BLaER1 (cell line): ENCODE measurements at regions not wholly inside any gene's neighbourhood (a gene's known extent, or its start where the extent isn't known, plus 50 kb on each side); places are given as distances from the start of the nearest gene placed in this dataset.

ENCODE experiments used
- H3K27ac ChIP-seq: shearing (Covaris generic); formaldehyde crosslinking; 2 replicates; pipeline ENCODE4 v1.8.1; 2022
- H3K27me3 ChIP-seq: shearing (Covaris generic); formaldehyde crosslinking; 2 replicates; pipeline ENCODE4 v1.8.1; 2022
- H3K36me3 ChIP-seq: shearing (Covaris generic); formaldehyde crosslinking; 2 replicates; pipeline ENCODE4 v1.8.1; 2022
- H3K4me1 ChIP-seq: shearing (Covaris generic); formaldehyde crosslinking; 2 replicates; pipeline ENCODE4 v1.8.1; 2022
- H3K4me2 ChIP-seq: shearing (Covaris generic); formaldehyde crosslinking; 2 replicates; pipeline ENCODE4 v1.8.1; 2022
- H3K4me3 ChIP-seq: shearing (Covaris generic); formaldehyde crosslinking; 2 replicates; pipeline ENCODE4 v1.8.1; 2022
- H3K9ac ChIP-seq: shearing (Covaris generic); formaldehyde crosslinking; 2 replicates; pipeline ENCODE4 v1.8.1; 2022
- H3K9me3 ChIP-seq: shearing (Covaris generic); formaldehyde crosslinking; 2 replicates; pipeline ENCODE4 v1.8.1; 2022
- H4K20me1 ChIP-seq: shearing (Covaris generic); formaldehyde crosslinking; 2 replicates; pipeline ENCODE4 v1.8.1; 2022
- Cebpa-rat ChIP-seq: shearing (Covaris generic); IDR thresholded peaks from 2 replicates; pipeline ENCODE4 v1.8.1; 2022

GRCh38 chr2:16162491-16163040 lies 222.2 kb downstream of the MYCN start:
- Histone ChIP-seq H3K4me1 (peaks cover 6% of the 10 kb centered on the region; the same call in 1 of the 2 replicates), H3K4me2 (no peak overlapping the region), H3K27ac (no peak overlapping the region), H3K9ac (no peak overlapping the region), H3K4me3 (no peak overlapping the region), H4K20me1 (no peaks in the 10 kb centered on the region), H3K27me3 (no peaks in the 10 kb centered on the region), H3K36me3 (no peaks in the 10 kb centered on the region), H3K9me3 (no peaks in the 10 kb centered on the region)
- TF ChIP-seq Cebpa-rat, result no peak

GRCh38 chr2:16161768-16162490 lies 221.6 kb downstream of the MYCN start:
- H3K27me3 ChIP-seq, result no peaks in the 10 kb centered on the region
- TF ChIP-seq Cebpa-rat, result no peak
- no peaks in the 10 kb centered on the region for H3K36me3 ChIP-seq
- no peak overlapping the region for H3K4me2 ChIP-seq
- no peak overlapping the region for H3K9ac ChIP-seq
- peaks cover 6% of the 10 kb centered on the region; the same call in 1 of the 2 replicates for H3K4me1 ChIP-seq
- no peaks in the 10 kb centered on the region for H4K20me1 ChIP-seq
- no peak overlapping the region for H3K4me3 ChIP-seq
- no peak overlapping the region for H3K27ac ChIP-seq
- no peaks in the 10 kb centered on the region for H3K9me3 ChIP-seq

GRCh38 chr2:16161085-16161565 lies 220.8 kb downstream of the MYCN start:
- H3K27ac ChIP-seq, result no peak overlapping the region
- no peak overlapping the region for H3K9ac ChIP-seq
- no peak overlapping the region for H3K4me2 ChIP-seq
- no peaks in the 10 kb centered on the region for H3K36me3 ChIP-seq
- TF ChIP-seq Cebpa-rat, result no peak
- H3K4me3 ChIP-seq, result no peak overlapping the region
- H3K9me3 ChIP-seq, result no peaks in the 10 kb centered on the region
- H3K4me1 ChIP-seq, result peaks cover 6% of the 10 kb centered on the region; the same call in 1 of the 2 replicates
- no peaks in the 10 kb centered on the region for H3K27me3 ChIP-seq
- no peaks in the 10 kb centered on the region for H4K20me1 ChIP-seq

- Histone ChIP-seq H3K27me3 (no peaks in the 10 kb centered on the region), H3K36me3 (no peaks in the 10 kb centered on the region), H3K4me1 (peaks cover 6% of the 10 kb centered on the region; the same call in 1 of the 2 replicates), H3K9ac (no peak overlapping the region), H3K4me3 (no peak overlapping the region), H3K9me3 (no peaks in the 10 kb centered on the region), H3K4me2 (no peak overlapping the region), H4K20me1 (no peaks in the 10 kb centered on the region), H3K27ac (no peak overlapping the region)
- TF ChIP-seq Cebpa-rat, result no peak
These were observed 220.1 kb downstream of the MYCN start for GRCh38 chr2:16160281-16161084.

- Histone ChIP-seq H3K4me1 (no peaks in the 10 kb centered on the region), H3K4me3 (no peak overlapping the region), H4K20me1 (no peaks in the 10 kb centered on the region), H3K9ac (no peak overlapping the region), H3K4me2 (no peak overlapping the region), H3K36me3 (no peaks in the 10 kb centered on the region), H3K27me3 (no peaks in the 10 kb centered on the region), H3K9me3 (no peaks in the 10 kb centered on the region), H3K27ac (no peak overlapping the region)
- no peak for TF ChIP-seq Cebpa-rat
These were observed 216.1 kb downstream of the MYCN start for GRCh38 chr2:16156411-16156810.

GRCh38 chr2:16155766-16156165 lies 215.4 kb downstream of the MYCN start:
- Histone ChIP-seq H3K27ac (no peak overlapping the region), H3K4me2 (no peak overlapping the region), H3K36me3 (no peaks in the 10 kb centered on the region), H3K9ac (no peak overlapping the region), H4K20me1 (no peaks in the 10 kb centered on the region), H3K9me3 (no peaks in the 10 kb centered on the region), H3K4me1 (no peaks in the 10 kb centered on the region), H3K4me3 (no peak overlapping the region), H3K27me3 (no peaks in the 10 kb centered on the region)
- no peak for TF ChIP-seq Cebpa-rat

GRCh38 chr2:16155366-16155765 lies 215.0 kb downstream of the MYCN start:
- Histone ChIP-seq H3K27me3 (no peaks in the 10 kb centered on the region), H3K4me1 (no peaks in the 10 kb centered on the region), H3K9me3 (no peaks in the 10 kb centered on the region), H3K4me2 (no peak overlapping the region), H3K4me3 (no peak overlapping the region), H3K27ac (no peak overlapping the region), H3K36me3 (no peaks in the 10 kb centered on the region), H4K20me1 (no peaks in the 10 kb centered on the region), H3K9ac (no peak overlapping the region)
- no peak for TF ChIP-seq Cebpa-rat

GRCh38 chr2:16154501-16155280 lies 214.3 kb downstream of the MYCN start:
- no peak overlapping the region for H3K27ac ChIP-seq
- TF ChIP-seq Cebpa-rat, result no peak
- no peak overlapping the region for H3K4me3 ChIP-seq
- H3K9me3 ChIP-seq, result no peaks in the 10 kb centered on the region
- no peaks in the 10 kb centered on the region for H3K4me1 ChIP-seq
- H3K9ac ChIP-seq, result no peak overlapping the region
- no peaks in the 10 kb centered on the region for H4K20me1 ChIP-seq
- H3K27me3 ChIP-seq, result no peaks in the 10 kb centered on the region
- H3K36me3 ChIP-seq, result no peaks in the 10 kb centered on the region
- no peak overlapping the region for H3K4me2 ChIP-seq

GRCh38 chr2:16154061-16154460 lies 213.7 kb downstream of the MYCN start:
- H3K36me3 ChIP-seq, result no peaks in the 10 kb centered on the region
- no peaks in the 10 kb centered on the region for H4K20me1 ChIP-seq
- no peak overlapping the region for H3K4me3 ChIP-seq
- no peaks in the 10 kb centered on the region for H3K4me1 ChIP-seq
- H3K9ac ChIP-seq, result no peak overlapping the region
- H3K27me3 ChIP-seq, result no peaks in the 10 kb centered on the region
- H3K27ac ChIP-seq, result no peak overlapping the region
- H3K9me3 ChIP-seq, result no peaks in the 10 kb centered on the region
- no peak for TF ChIP-seq Cebpa-rat
- no peak overlapping the region for H3K4me2 ChIP-seq
